SHP77 treated with DMSO at 0.1 percent for 48 hours (cell line): ENCODE measurements at regions not wholly inside any gene's neighbourhood (a gene's known extent, or its start where the extent isn't known, plus 50 kb on each side); places are given as distances from the start of the nearest gene placed in this dataset.
"Not testable (repeated sequence)": the region's sequence is repeated elsewhere in the genome, so short reads cannot be mapped to it uniquely, and the experiment has no call there.

Source experiments
- DNase-seq: peaks from one replicate; lab custom pipeline; 2025; lab: John Stamatoyannopoulos, UW

GRCh38 chr9:94191706-94192105 lies 67.4 kb upstream of the ZNF169 start:
- not testable (repeated sequence) for DNase-seq

- DNase-seq: no peak
These were observed 60.7 kb upstream of the ZNF169 start for GRCh38 chr9:94198414-94198813.

GRCh38 chr9:94199776-94200175 lies 59.3 kb upstream of the ZNF169 start:
- DNase-seq: no peak

GRCh38 chr9:94204174-94204573 lies 54.9 kb upstream of the ZNF169 start:
- DNase-seq: no peak

GRCh38 chr9:94207781-94208180 lies 51.3 kb upstream of the ZNF169 start:
- DNase-seq: no peak
